Osteoblast (primary cell): ENCODE measurements at regions not wholly inside any gene's neighbourhood (a gene's known extent, or its start where the extent isn't known, plus 50 kb on each side); places are given as distances from the start of the nearest gene placed in this dataset.
A peak's percentile ranks its signal among the peaks of the same experiment; 100 is the strongest.

ENCODE experiments used
- DNase-seq: peaks from one replicate; pipeline ENCODE4 v3.0.0; 2011; ENCODE audit warnings: low spot score, mixed read lengths; ENCODE audit not compliant: insufficient read length; ENCODE audit errors: missing footprints
- H2AFZ ChIP-seq: 2 replicates; pipeline ENCODE4 v1.6.0; 2011; ENCODE audit warnings: mild to moderate bottlenecking, low read length
- H3K27ac ChIP-seq: 2 replicates; pipeline ENCODE4 v1.5.1; 2011; ENCODE audit warnings: mild to moderate bottlenecking, low read depth, low read length, moderate library complexity
- H3K27me3 ChIP-seq: 2 replicates; pipeline ENCODE4 v1.6.0; 2012; ENCODE audit warnings: mild to moderate bottlenecking, control low read depth, inconsistent platforms, low read length, moderate library complexity; ENCODE audit not compliant: insufficient read depth
- H3K36me3 ChIP-seq: 2 replicates; pipeline ENCODE4 v1.5.1; 2011; ENCODE audit warnings: mild to moderate bottlenecking, low read length, control low read depth, moderate library complexity; ENCODE audit not compliant: insufficient read depth
- H3K4me1 ChIP-seq: 2 replicates; pipeline ENCODE4 v1.5.1; 2011; ENCODE audit warnings: mild to moderate bottlenecking, low read length, control low read depth, moderate library complexity; ENCODE audit not compliant: insufficient read depth
- H3K4me2 ChIP-seq: 2 replicates; pipeline ENCODE4 v1.6.0; 2011; ENCODE audit warnings: mild to moderate bottlenecking, low read length; ENCODE audit not compliant: insufficient read depth
- H3K4me3 ChIP-seq: fragments of 200-600 bp; sonication (generic); 3 replicates; pipeline ENCODE4 v1.5.1; 2012; ENCODE audit warnings: mild to moderate bottlenecking, low read length, inconsistent platforms; ENCODE audit not compliant: insufficient read depth
- H3K79me2 ChIP-seq: 2 replicates; pipeline ENCODE4 v1.6.0; 2012; ENCODE audit warnings: mild to moderate bottlenecking, low read length, control low read depth, inconsistent platforms; ENCODE audit not compliant: insufficient read depth
- H3K9me3 ChIP-seq: 2 replicates; pipeline ENCODE4 v1.5.1; 2011; ENCODE audit warnings: low read depth, low read length, control low read depth
- H4K20me1 ChIP-seq: 2 replicates; pipeline ENCODE4 v1.6.0; 2012; ENCODE audit warnings: mild to moderate bottlenecking, low read length, control low read depth; ENCODE audit not compliant: insufficient read depth
- CTCF ChIP-seq: IDR thresholded peaks from 2 replicates; pipeline ENCODE4 v1.5.1; 2011; ENCODE audit warnings: mild to moderate bottlenecking, low read depth, low read length, moderate library complexity; ENCODE audit errors: extremely low read depth

- Histone ChIP-seq H3K27me3 (no peaks in the 10 kb centered on the region), H3K36me3 (no peaks in the 10 kb centered on the region), H3K4me3 (no peak overlapping the region), H3K9me3 (no peaks in the 10 kb centered on the region), H4K20me1 (no peaks in the 10 kb centered on the region), H3K4me1 (no peaks in the 10 kb centered on the region), H3K27ac (no peak overlapping the region), H3K4me2 (no peak overlapping the region), H2AFZ (no peak overlapping the region), H3K79me2 (no peaks in the 10 kb centered on the region)
- no peak for DNase-seq
- no peak for TF ChIP-seq CTCF
Observed at GRCh38 chr16:13359835-13360234, 458.4 kb downstream of the SHISA9 start.

- H3K27me3 ChIP-seq = no peaks in the 10 kb centered on the region
- no peaks in the 10 kb centered on the region for H3K79me2 ChIP-seq
- H3K36me3 ChIP-seq = no peaks in the 10 kb centered on the region
- no peak overlapping the region for H3K27ac ChIP-seq
- H3K4me2 ChIP-seq = no peak overlapping the region
- H3K4me3 ChIP-seq = no peak overlapping the region
- no peak for TF ChIP-seq CTCF
- H2AFZ ChIP-seq = no peak overlapping the region
- no peaks in the 10 kb centered on the region for H3K9me3 ChIP-seq
- no peaks in the 10 kb centered on the region for H3K4me1 ChIP-seq
- H4K20me1 ChIP-seq = no peaks in the 10 kb centered on the region
- no peak for DNase-seq
Observed at GRCh38 chr16:13372421-13372820, 471.0 kb downstream of the SHISA9 start.

GRCh38 chr16:13376174-13376573, 474.8 kb downstream of the SHISA9 start:
- Histone ChIP-seq H3K79me2 (no peaks in the 10 kb centered on the region), H3K36me3 (no peaks in the 10 kb centered on the region), H3K9me3 (no peaks in the 10 kb centered on the region)

GRCh38 chr16:13377143-13377542, 475.7 kb downstream of the SHISA9 start:
- Histone ChIP-seq H2AFZ (no peak overlapping the region), H3K4me1 (no peaks in the 10 kb centered on the region), H3K4me2 (no peak overlapping the region), H3K79me2 (no peaks in the 10 kb centered on the region), H3K4me3 (no peak overlapping the region), H3K9me3 (no peaks in the 10 kb centered on the region), H3K27me3 (no peaks in the 10 kb centered on the region), H4K20me1 (no peaks in the 10 kb centered on the region), H3K36me3 (no peaks in the 10 kb centered on the region), H3K27ac (no peak overlapping the region)
- TF ChIP-seq CTCF = no peak
- no peak for DNase-seq

More at GRCh38 chr16:13376174-13376573, 474.8 kb downstream of the SHISA9 start:
- Histone ChIP-seq H3K4me2 (no peak overlapping the region), H2AFZ (no peak overlapping the region), H3K27me3 (no peaks in the 10 kb centered on the region), H3K27ac (no peak overlapping the region), H3K4me3 (no peak overlapping the region), H3K4me1 (no peaks in the 10 kb centered on the region), H4K20me1 (no peaks in the 10 kb centered on the region)
- no peak for TF ChIP-seq CTCF
- DNase-seq = peak; percentile 14
